ENCODE measurements at regions not wholly inside any gene's neighbourhood (a gene's known extent, or its start where the extent isn't known, plus 50 kb on each side); places are given as distances from the start of the nearest gene placed in this dataset.

DNA sequence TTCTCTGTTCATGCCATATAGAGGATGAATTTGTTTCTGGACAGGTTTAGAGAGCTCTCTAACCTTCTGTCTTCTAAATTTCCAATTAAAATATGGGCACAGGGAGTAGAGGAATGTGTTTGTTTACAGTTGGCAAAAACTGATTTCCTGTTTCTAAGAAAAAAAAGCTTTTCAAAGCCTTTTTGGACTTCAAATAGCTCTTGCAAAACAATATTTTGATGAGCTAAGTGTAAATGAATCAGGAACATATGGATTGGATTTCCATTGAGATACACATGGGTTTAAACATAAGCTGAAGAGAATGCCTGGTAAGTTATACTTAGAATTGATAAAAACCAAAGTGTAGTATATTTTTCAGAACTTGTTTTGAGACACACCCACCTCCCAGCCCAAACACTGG lies 677.5 kb downstream of the NYAP2 start:
- DNase-seq (ENCODE audit: low read depth in 4 of 4, low spot score in 2 of 4): no peak

DNA sequence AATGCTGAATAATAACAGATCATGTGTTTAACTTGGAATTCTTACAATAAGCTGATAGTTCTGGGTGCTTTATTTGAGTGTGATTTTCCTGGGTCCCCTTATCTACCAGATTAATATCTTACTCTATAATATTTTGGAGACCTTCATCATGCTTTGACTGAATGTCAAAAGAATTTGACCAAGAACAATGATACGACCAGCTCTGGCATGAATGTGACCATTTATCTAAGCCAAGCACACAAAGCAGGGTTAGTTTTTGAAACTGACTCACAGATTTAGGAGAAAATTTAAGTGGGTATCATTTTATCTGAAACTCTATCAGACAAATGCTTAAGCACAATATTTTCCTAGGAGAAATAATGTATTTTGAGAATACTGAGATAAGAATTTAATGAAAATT lies 677.0 kb downstream of the NYAP2 start:
- no peak for DNase-seq (ENCODE audit: low read depth in 4 of 4, low spot score in 2 of 4)

DNA sequence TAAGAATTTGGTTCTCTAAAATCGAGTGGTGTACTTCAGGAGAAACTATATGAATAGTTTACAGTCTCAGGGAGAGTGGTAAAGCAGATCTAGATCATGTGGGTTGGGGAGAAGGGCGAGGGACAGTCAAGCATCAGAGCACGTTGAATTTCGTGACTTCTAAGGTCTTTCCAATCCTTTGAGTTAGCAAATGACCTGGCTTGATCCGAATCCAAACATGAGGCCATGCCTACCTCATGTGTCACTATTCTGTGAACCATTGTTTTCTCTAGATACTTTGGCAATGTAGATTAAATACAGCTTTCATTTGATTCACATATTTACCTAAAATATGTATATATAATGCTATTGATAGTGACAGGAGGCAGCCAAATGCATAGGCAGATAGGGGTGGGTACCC lies 674.9 kb downstream of the NYAP2 start:
- no peak for DNase-seq (ENCODE audit: low read depth in 4 of 4, low spot score in 2 of 4)

DNA sequence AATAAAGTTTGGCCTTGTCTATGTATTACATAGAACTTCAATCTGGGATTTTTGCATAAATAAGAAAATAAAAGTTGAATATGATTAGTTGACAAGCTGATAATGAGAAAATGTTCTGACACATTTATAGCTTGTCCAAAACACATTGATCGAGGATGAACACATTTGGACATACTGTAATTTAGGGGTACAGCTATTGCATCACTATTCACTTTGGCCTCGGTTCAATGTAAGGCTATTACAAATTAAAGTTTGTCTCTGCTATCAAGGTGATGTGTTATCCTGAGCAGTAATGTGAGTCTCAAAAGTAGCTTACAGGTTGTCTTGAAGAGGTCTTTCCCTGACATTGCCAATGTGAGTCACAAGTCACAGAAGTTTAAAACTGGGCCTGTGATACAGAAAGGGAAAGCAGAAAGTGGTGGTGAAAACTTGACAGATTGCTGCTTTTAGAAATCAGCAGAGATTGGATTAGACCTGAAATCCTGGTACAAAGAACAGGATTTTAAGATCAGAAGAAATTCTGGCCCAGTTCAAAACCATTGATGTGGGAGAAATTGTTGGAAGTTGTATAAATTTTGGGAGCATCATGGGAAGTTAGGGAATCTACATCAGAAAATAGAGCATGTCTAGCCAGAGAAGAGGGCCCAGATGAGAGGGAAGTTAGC lies 674.1 kb downstream of the NYAP2 start:
- no peak for DNase-seq (ENCODE audit: low read depth in 4 of 4, low spot score in 2 of 4)

DNA sequence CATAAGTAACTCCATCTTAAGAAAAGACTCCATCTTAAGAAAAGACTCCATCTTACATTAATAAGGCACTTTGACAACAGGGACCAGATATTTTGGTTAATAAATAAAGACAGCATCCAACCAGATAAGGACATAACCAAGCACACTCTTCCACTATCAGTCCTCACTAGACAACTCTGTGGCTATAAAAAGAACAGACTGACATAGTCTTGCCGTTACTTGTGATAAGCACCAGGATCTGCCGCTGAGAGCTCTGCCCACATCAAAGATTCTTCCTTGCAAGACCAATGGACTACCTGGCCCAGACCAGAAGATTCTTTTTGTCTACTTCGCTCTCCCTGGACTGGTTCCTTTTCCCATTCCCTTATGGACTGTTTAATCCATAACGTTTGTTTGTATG lies 667.4 kb downstream of the NYAP2 start:
- no peak for DNase-seq (ENCODE audit: low read depth in 4 of 4, low spot score in 2 of 4)

DNA sequence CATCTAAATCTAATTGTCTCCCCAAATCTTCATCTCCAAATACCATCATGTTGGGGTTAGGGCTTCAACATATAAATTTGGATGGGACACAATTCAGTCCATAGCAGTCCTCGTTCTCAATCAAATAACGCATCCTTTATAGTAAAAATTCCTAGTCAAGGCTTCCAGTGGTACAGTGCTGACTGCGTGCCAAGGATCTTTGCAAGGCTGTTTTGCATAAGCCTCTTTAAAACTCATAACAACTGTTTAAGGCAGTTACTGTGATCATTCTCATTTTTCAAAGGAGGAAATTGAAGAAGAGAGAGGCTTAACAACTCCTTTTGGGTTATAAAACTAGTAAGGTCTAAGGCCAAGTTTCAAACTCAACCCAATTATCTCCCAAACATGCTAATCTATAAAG lies 666.9 kb downstream of the NYAP2 start:
- no peak for DNase-seq (ENCODE audit: low read depth in 4 of 4, low spot score in 2 of 4)

DNA sequence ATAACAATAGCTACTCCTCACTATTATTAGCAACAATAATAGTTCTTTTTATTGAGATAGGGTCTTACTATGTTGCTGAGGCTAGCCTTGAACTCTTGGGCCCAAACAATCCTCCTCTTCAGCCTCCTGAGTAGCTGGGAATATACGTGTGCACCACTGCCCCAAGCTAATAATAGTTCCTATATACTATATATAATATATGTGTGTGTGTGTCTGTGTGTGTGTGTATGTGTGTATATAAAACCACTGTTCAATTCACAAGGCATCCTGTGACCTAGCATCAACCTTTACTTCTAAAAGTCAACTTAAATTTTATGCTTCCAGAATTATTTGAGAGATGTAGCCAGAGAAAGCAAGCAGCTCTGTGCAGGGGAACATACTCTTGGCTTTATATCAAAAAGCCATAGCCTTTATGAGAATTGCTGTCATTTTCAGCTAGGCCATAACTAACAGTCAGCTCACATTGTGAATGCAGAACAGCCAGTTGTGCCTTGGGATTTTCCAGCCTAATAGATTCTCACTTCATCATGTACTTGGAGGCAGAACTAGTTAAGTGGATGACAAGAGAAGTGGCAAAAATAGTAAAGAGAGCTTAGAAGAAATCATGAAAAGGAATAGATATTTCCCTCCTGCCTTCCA lies 665.5 kb downstream of the NYAP2 start:
- DNase-seq (ENCODE audit: low read depth in 4 of 4, low spot score in 2 of 4): no peak

DNA sequence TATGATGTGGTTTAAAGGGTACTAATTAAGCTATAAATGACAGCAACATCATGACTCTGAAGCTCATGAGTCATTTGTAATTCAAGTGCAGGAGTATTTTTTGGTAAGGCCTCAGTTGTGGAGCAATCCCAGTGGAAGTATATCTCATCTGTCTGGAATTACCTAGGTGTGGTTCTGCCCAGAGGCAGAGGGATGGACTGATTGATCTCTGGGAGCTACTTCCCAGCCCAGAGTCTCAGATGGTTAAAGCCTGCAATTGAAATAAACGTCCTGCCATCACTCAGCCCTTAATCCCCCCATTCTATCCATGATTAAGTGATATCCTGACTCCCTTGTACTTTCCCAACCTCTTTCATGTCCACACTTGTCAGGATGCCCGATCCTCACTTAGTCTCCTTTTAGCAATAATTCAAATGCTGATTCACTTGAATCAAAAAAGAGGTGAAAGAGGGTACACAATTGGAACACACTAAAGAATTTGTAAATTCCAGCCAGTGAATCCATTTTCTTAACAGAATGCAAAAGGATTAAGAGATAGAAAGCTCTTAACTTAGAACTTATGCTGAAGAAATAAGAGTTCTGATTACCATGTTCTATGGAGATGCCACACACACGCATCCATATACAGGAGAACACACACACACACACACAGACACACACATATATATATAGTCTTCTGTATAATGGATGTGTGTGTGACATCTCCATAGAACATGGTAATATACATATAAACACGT lies 664.4 kb downstream of the NYAP2 start:
- no peak for DNase-seq (ENCODE audit: low read depth in 4 of 4, low spot score in 2 of 4)

DNA sequence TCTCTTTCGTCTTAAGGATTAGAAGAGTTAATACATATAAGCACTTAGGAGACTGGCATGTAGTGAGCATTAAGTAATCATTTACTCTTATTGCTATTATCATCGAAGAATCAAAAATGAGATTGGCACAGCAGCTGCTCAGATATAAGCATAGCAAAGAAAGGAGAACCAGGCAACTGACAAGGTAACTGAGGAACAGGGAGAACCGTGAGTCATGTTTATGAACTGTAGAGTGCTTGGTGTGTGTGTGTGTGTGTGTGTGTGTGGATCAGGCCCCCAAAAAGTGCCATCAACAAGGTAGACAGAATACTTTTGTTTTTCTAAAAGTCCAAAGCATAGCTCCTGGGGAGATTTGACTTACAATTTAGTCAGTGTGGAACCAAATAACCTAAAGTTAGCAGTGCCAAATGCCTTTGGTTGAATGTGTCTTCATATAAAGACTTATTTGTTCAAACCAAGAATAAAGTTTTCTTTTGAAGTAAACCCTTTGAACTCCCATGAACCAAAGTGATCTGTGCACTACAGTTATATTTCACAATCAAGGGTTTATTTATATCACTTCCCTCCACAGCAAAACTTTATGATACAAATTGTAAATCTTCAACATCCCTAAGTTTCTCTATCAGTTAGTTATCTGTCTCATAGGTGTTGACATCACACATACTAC lies 660.6 kb downstream of the NYAP2 start:
- DNase-seq (ENCODE audit: low read depth in 4 of 4, low spot score in 2 of 4): no peak

DNA sequence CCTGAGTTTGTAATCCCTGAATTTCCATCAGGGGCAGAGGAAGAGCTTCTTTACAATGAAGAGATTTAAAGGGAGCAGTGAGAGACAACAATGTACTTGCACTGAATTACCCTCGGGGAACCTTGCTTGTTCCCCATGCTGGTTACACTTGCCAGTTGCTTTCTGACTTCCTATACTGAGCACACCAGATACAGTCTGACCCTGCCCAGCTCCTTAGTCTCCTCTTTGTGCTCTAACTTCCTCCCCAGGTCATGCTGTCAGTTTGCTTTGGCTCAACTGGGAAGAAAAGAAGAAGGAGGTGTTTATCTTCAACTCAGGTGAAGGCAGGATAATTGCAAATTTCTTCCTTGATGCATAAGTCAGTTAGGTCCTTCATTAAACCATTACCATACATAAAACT lies 658.4 kb downstream of the NYAP2 start:
- DNase-seq (ENCODE audit: low read depth in 4 of 4, low spot score in 2 of 4): no peak

DNA sequence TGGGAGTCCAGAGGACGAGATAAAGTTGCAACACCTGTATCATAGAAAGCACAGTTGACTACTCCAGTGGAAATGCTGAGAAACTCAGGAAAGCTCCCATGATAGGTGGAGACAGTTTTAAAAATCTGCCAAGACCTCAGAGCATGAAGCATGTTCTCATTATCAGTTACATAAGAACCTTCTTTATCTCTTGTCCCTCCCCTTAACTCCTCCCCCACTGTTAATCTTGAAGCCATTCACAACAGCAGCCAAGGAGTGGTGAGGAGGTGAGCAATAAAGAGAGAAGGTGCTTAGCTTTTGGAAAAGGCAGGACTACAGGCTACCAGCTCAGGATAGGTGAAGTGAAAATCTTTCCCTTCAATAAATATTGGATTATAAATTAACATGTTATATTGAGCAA lies 657.9 kb downstream of the NYAP2 start:
- DNase-seq (ENCODE audit: low read depth in 4 of 4, low spot score in 2 of 4): no peak

DNA sequence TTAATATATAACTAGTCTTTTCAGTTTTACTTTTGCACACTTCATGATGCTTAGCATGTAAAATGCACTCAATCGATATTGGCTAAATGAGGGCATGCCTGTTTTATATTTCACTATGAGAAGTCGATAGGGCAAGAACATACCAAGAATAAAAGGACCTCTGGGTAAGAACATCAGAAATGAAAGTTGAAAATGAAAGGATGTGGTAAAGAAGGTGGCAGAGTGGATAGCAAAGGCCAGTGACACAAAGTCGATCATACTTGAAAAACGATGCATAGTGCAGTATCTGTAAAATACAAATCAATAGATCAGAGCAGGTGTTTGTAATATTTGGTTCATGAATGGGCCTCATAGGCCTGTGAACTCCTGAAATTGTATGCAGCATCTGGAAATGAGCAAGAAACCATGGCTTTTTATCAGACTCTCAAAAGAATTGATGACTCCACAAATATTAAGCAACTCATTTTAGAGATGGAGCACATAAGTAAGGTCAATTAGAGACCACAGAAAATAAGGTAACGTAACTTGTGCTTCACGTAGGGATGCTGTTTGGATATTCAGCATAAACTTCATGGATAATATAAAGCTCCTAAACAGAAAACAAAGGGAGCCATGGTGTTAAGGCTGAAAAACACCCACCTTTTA lies 653.4 kb downstream of the NYAP2 start:
- DNase-seq (ENCODE audit: low read depth in 4 of 4, low spot score in 2 of 4): no peak

DNA sequence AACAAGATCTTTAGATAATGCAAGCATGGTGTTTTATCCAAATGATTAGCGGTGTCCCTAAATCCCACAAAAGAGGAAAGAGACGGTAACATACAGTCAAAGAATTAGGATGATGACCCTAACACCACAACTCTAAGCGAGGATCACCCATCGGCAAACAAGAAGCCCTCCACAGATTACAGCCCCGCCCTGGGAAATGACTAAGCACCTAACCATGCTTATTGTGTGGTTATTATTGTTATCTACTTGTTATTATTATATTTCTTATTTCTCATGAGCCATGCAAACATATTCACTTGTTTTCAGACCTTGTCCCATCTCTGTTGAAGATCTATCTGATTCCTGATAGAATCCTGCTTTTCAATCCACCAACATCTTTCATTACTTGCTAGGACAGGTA lies 651.3 kb downstream of the NYAP2 start:
- no peak for DNase-seq (ENCODE audit: low read depth in 4 of 4, low spot score in 2 of 4)

DNA sequence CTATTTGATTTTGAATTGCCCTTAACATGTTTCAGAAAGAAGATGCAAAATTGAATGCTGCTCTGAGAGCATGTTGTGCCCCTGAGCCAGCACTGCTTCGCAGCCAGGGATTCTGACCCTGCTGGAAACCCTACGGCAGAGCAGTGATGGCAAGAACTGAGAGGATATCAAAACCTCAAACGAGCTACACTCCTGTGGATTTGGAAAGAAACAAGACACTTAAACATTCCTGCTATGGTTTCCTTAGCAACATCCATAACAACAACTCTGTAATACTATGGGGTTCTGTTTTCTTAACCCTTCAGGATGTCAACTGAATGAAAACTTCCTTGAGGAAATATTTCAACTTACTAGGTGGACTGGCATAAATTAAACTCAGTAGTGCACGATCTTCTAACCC lies 649.1 kb downstream of the NYAP2 start:
- peak in 3 of 4 donors; percentile 29 to 37 (median 30) for DNase-seq (ENCODE audit: low read depth in 4 of 4, low spot score in 2 of 4)

DNA sequence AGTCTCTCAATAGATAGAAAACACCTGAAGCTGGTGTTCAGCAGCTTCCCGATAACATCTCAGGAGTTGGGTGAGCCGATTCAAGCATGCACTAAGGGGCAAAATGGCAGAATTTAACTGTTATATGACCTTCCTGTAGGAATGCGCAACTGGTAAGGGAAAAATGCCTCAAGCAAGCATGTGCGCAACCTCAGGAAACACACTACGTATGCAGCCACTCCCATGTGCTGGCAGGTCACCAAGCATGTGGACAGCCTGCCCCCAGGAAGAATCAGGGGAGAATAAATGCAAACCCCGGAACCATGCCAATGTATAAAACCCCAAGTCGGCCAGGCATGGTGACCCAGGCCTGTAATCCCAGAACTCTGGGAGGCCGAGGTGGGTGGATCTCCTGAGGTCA lies 645.6 kb downstream of the NYAP2 start:
- DNase-seq (ENCODE audit: low read depth in 4 of 4, low spot score in 2 of 4): no peak

DNA sequence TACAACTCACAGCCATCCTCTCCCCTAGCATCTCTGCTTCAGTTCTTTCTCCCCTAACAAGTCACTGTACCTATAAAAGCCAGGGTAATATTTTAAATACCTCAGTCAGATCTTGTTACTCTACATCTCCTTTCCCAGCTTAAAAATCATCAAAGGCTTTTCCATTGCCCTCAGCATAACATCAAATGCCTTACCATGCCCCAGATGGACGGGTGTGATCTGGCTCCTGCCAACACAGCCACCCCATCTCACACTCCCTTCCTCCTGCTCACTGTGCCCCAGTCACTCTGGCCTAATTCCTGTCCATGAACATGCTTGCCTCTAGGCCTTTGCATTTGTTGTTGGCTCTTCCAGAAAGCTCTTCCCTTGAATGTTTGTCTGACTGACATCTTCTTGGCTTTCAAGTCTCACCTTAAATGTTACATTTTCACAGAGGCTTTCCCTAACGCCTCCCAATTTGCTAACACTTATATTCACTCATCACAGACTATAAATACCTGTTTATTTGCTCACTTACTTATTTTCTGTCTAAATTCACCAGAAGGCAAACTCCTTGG lies 640.9 kb downstream of the NYAP2 start:
- DNase-seq (ENCODE audit: low read depth in 4 of 4, low spot score in 2 of 4): no peak

DNA sequence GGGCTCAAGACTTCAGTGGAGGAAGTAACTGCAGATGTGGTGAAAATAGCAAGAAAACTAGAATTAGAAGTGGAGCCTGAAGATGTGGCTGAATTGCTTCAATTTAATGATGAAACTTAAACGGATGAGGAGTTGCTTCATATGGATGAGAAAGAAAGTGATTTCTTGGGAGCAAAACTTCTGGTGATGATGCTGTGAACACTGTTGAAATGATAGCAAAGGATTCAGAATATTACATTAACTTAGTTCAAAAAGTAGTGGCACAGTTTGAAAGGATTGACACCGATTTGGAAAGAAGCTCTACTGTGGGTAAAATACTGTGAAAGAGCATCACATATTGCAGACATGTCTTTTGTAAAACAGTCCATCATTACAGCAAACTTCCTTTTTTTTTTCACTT lies 638.0 kb downstream of the NYAP2 start:
- no peak for DNase-seq (ENCODE audit: low read depth in 4 of 4, low spot score in 2 of 4)

DNA sequence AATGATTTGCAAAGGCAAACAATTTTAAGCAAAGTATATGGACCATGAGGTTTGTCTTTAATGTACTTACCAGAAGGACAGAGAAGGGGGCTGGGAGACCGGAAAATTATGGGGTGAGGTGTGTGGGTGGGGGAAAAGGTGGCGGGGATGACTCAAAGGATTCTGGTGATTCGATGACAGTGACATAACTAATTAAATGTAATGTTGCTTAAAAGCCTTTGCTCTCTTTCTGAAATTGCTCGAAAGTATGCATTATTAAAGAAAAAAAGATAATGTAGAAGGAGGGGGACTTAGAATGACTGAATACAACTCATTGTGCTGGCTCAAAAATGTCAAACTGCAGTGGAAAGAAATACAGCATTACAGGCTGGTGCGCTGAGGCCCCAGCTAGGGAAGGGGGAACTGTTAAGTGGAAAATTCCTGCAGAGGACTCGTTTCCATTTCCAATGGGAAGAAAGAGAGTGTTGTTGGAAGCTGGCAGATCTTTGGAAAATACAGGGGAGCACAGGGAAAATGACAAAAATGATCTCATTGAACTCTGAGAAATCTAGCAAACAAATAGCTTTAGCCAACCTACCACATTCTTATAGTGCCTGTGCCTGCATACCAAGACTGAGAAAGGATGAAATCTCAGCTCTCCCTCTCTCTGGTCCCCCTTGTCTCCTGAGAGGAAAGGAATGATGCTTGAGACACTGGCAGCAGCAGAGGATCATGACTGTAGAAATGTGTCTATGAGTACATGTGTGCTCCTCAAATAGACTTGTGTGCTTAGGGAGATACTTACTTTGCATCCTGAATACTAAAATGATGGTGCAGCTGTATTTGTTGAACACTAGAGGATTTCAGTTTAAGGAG lies 632.4 kb downstream of the NYAP2 start:
- no peak for DNase-seq (ENCODE audit: low read depth in 4 of 4, low spot score in 2 of 4)

DNA sequence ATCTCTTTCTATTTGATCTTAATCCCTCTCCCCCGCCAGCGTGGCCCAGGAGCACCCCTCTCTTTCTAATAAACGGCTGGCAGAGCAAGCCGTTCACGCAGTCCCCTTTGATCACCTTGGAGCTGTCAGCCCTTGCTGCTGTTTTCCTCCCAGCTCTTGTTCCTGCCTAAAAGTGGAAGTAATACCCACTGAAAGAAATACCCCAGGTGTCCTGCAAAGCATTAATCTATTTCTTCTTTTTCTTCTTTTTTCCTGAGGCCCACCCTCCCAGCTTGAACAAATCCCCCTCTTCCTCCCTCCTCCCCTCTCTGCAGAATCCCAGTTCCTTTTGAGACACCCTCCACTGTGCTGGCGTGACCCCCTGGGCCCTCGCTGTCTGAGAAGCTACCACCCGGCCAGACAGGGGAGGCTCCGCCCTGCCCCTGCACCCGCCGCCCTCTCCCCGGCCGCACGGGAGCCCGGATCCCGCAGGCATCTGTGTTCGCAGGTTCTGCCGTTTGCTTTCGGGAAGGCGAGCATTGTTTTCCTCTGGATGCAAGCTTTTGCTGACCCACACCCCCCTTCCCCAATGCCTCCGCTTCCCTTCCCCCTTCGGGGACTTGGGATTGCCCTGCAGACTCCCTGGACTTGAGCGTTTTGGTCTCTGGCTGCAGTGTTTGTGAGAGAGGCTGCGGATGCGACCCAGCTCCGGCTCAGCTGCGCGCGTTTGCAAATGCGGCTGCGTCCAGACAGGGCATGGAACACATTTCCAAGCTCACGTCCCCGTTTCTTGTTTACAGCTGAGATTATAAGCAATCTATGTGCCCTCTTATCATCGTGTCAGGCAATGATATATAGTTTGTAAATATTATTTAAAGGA lies 631.5 kb downstream of the NYAP2 start:
- DNase-seq (ENCODE audit: low read depth in 4 of 4, low spot score in 2 of 4): peak in 3 of 4 donors; percentile 58 to 71 (median 70)

All from left renal cortex interstitium (tissue), 4 donors.